ENCODE measurements at regions not wholly inside any gene's neighbourhood (a gene's known extent, or its start where the extent isn't known, plus 50 kb on each side); places are given as distances from the start of the nearest gene placed in this dataset.

GRCh38 chr3:84789961-84790360 lies 168.8 kb upstream of the CADM2 start:
- Histone ChIP-seq H3K4me3 (no peak overlapping the region), H3K36me3 (no peaks in the 10 kb centered on the region), H3K27ac (no peak overlapping the region), H3K9me3 (no peaks in the 10 kb centered on the region), H3K4me1 (no peaks in the 10 kb centered on the region), H3K27me3 (no peaks in the 10 kb centered on the region)
- TF ChIP-seq POLR2A (IDR thresholded peaks at IDR 0.05) (no peak), POLR2AphosphoS5 (IDR thresholded peaks at IDR 0.05) (no peak), EP300 (IDR thresholded peaks at IDR 0.05) (no peak), CTCF (IDR thresholded peaks at IDR 0.05) (no peak)
- intact Hi-C loops (cut with DNase I; ENCODE audit: low total_unique reads): no loop called here
- no peak for DNase-seq
- WGBS, 5 donors: 68 to 84% (median 77%) methylated on average over 1 of the region's 1 CpG

- no peaks in the 10 kb centered on the region for H3K9me3 ChIP-seq
- H3K36me3 ChIP-seq: no peaks in the 10 kb centered on the region
- no peak overlapping the region for H3K27ac ChIP-seq
- intact Hi-C loops (cut with DNase I; ENCODE audit: low total_unique reads): no loop called here
- 47 to 71% (median 61%) methylated on average over 3 of the region's 3 CpGs for WGBS, 5 donors
- no peaks in the 10 kb centered on the region for H3K27me3 ChIP-seq
- H3K4me3 ChIP-seq: no peak overlapping the region
- no peak for DNase-seq
- TF ChIP-seq CTCF (IDR thresholded peaks at IDR 0.05): no peak
- no peak for TF ChIP-seq EP300 (IDR thresholded peaks at IDR 0.05)
- TF ChIP-seq POLR2A (IDR thresholded peaks at IDR 0.05): no peak
- TF ChIP-seq POLR2AphosphoS5 (IDR thresholded peaks at IDR 0.05): no peak
- H3K4me1 ChIP-seq: no peaks in the 10 kb centered on the region
These were observed 151.8 kb upstream of the CADM2 start for GRCh38 chr3:84806958-84807357.

GRCh38 chr3:84820126-84820525 lies 138.7 kb upstream of the CADM2 start:
- H3K9me3 ChIP-seq: peaks cover 0 to 14% (median 6%) of the 10 kb centered on the region in 4 donors
- H3K36me3 ChIP-seq: no peaks in the 10 kb centered on the region
- H3K4me3 ChIP-seq: no peak overlapping the region
- no peak overlapping the region for H3K27ac ChIP-seq
- intact Hi-C loops (cut with DNase I; ENCODE audit: low total_unique reads): no loop called here
- WGBS, 5 donors: 32 to 67% (median 55%) methylated on average over 2 of the region's 2 CpGs
- TF ChIP-seq CTCF (IDR thresholded peaks at IDR 0.05) (no peak), POLR2A (IDR thresholded peaks at IDR 0.05) (no peak), EP300 (IDR thresholded peaks at IDR 0.05) (no peak), POLR2AphosphoS5 (IDR thresholded peaks at IDR 0.05) (no peak)
- no peaks in the 10 kb centered on the region for H3K27me3 ChIP-seq
- DNase-seq: no peak
- H3K4me1 ChIP-seq: no peaks in the 10 kb centered on the region

DNA sequence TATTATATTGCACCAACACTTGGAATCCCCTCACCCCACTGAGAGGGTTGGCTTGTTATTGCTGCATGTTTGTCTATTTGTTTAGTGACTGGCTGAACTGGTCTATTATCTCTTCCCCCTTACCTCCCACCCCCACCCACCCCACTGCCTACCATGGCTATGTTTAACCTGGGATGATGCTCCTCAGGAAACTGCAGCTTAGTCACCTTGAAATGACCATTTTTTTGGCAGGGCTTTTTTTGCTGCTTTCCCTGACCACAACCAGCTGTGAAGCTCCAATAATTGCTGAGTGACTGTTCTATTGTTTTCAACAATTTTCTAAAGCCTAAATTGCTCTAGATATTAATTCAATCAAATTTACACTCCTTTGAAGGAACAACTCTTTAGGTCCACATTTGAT lies 137.9 kb upstream of the CADM2 start:
- Histone ChIP-seq H3K4me1 (no peaks in the 10 kb centered on the region), H3K9me3 (peaks cover 0 to 8% (median 2%) of the 10 kb centered on the region in 4 donors), H3K27ac (no peak overlapping the region), H3K27me3 (no peaks in the 10 kb centered on the region), H3K4me3 (no peak overlapping the region), H3K36me3 (no peaks in the 10 kb centered on the region)
- TF ChIP-seq POLR2A (IDR thresholded peaks at IDR 0.05): no peak
- no peak for TF ChIP-seq POLR2AphosphoS5 (IDR thresholded peaks at IDR 0.05)
- TF ChIP-seq CTCF (IDR thresholded peaks at IDR 0.05): no peak
- no peak for TF ChIP-seq EP300 (IDR thresholded peaks at IDR 0.05)
- intact Hi-C loops (cut with DNase I; ENCODE audit: low total_unique reads): no loop called here
- DNase-seq: no peak

Measured in stomach (tissue), 8 donors.